CD14-positive monocyte (primary cell): ENCODE measurements at regions not wholly inside any gene's neighbourhood (a gene's known extent, or its start where the extent isn't known, plus 50 kb on each side); places are given as distances from the start of the nearest gene placed in this dataset.
A peak's percentile ranks its signal among the peaks of the same experiment; 100 is the strongest.

Experiments used
- DNase-seq, 3 donors: peaks; one replicate each; pipeline ENCODE4 v3.0.0-alpha.2; 2011 to 2022
- H2AFZ ChIP-seq: 2 replicates; pipeline ENCODE4 v1.6.0; 2012; ENCODE audit warnings: mild to moderate bottlenecking, low read depth, low read length, inconsistent platforms; ENCODE audit not compliant: insufficient read depth, poor library complexity, severe bottlenecking
- H3K27ac ChIP-seq, 2 donors: 1 replicate in 1 of 2; 2 replicates in 1 of 2; pipeline ENCODE4 v1.5.1; 2012 to 2013; ENCODE audit warnings: low read length in 2 of 2, control low read depth in 1 of 2, inconsistent platforms in 1 of 2, low read depth in 1 of 2, mild to moderate bottlenecking in 1 of 2
- H3K27me3 ChIP-seq, 2 donors: one replicate each; pipeline versions ENCODE4 v1.6.0 to v1.6.1; 2011 to 2013; ENCODE audit warnings: low read length in 2 of 2; ENCODE audit not compliant: control insufficient read depth in 2 of 2, insufficient read depth in 2 of 2
- H3K36me3 ChIP-seq, 2 donors: replicated peaks in 1 of 2; 1 replicate in 1 of 2; 2 replicates in 1 of 2; pipeline versions ENCODE4 v1.5.1 to v1.6.1; 2012 to 2013; ENCODE audit warnings: low read length in 2 of 2, control low read depth in 1 of 2, inconsistent platforms in 1 of 2, mild to moderate bottlenecking in 1 of 2; ENCODE audit not compliant: insufficient read depth in 2 of 2, control insufficient read depth in 1 of 2
- H3K4me1 ChIP-seq, 2 donors: 1 replicate in 1 of 2; 2 replicates in 1 of 2; pipeline versions ENCODE4 v1.5.1 to v1.6.1; 2012 to 2013; ENCODE audit warnings: low read length in 2 of 2, control low read depth in 1 of 2, inconsistent platforms in 1 of 2, mild to moderate bottlenecking in 1 of 2, moderate library complexity in 1 of 2; ENCODE audit not compliant: insufficient read depth in 2 of 2, control insufficient read depth in 1 of 2
- H3K4me2 ChIP-seq: replicated peaks from 2 replicates; pipeline ENCODE3; 2012; ENCODE audit warnings: low read length, moderate library complexity, mild to moderate bottlenecking; ENCODE audit not compliant: poor library complexity, severe bottlenecking; ENCODE audit errors: extremely low read depth
- H3K4me3 ChIP-seq, 3 experiments: fragments of 200-600 bp in 1 of 3; sonication (generic) in 1 of 3; replicated peaks in 1 of 3; 1 replicate in 2 of 3; 2 replicates in 1 of 3; pipeline ENCODE4 v1.5.1; 2011 to 2013; ENCODE audit warnings: low read length in 3 of 3, mild to moderate bottlenecking in 3 of 3, control low read depth in 2 of 3, low read depth in 2 of 3, inconsistent platforms in 1 of 3, moderate library complexity in 1 of 3
- H3K79me2 ChIP-seq: 2 replicates; pipeline ENCODE4 v1.6.0; 2012; ENCODE audit warnings: mild to moderate bottlenecking, control low read depth, inconsistent platforms, low read length, moderate library complexity; ENCODE audit not compliant: insufficient read depth
- H3K9ac ChIP-seq: 2 replicates; pipeline ENCODE4 v1.6.0; 2017; ENCODE audit warnings: low read length, mild to moderate bottlenecking; ENCODE audit not compliant: insufficient read depth, poor library complexity, severe bottlenecking
- H3K9me3 ChIP-seq, 2 donors: replicated peaks in 1 of 2; 1 replicate in 1 of 2; 2 replicates in 1 of 2; pipeline versions ENCODE4 v1.5.1 to v1.6.1; 2012 to 2013; ENCODE audit warnings: low read length in 2 of 2, control low read depth in 1 of 2; ENCODE audit not compliant: control insufficient read depth in 1 of 2, insufficient read depth in 1 of 2
- H4K20me1 ChIP-seq: 2 replicates; pipeline ENCODE4 v1.6.0; 2012; ENCODE audit warnings: mild to moderate bottlenecking, low read length, control low read depth, moderate library complexity; ENCODE audit not compliant: insufficient read depth
- H3K27ac Mint-ChIP-seq, 7 donors: one replicate each; pipeline ENCODE4 v1.8.0; 2020; ENCODE audit warnings: mild to moderate bottlenecking in 7 of 7, mixed read lengths in 7 of 7, moderate library complexity in 6 of 7, inconsistent platforms in 2 of 7
- H3K27me3 Mint-ChIP-seq, 3 donors: one replicate each; pipeline ENCODE4 v1.8.0; 2021 to 2022; ENCODE audit warnings: low read depth in 3 of 3, mild to moderate bottlenecking in 3 of 3, mixed read lengths in 3 of 3, moderate library complexity in 3 of 3, inconsistent platforms in 1 of 3
- H3K36me3 Mint-ChIP-seq, 2 donors: one replicate each; pipeline ENCODE4 v1.8.0; 2020; ENCODE audit warnings: mixed read lengths in 2 of 2, inconsistent platforms in 1 of 2, mild to moderate bottlenecking in 1 of 2
- H3K4me1 Mint-ChIP-seq: one replicate; pipeline ENCODE4 v1.8.0; 2020; ENCODE audit warnings: mild to moderate bottlenecking, mixed read lengths
- H3K4me3 Mint-ChIP-seq, 2 donors: one replicate each; pipeline ENCODE4 v1.8.0; 2020; ENCODE audit warnings: mild to moderate bottlenecking in 2 of 2, mixed read lengths in 2 of 2, moderate library complexity in 1 of 2
- H3K9me3 Mint-ChIP-seq, 7 donors: one replicate each; pipeline ENCODE4 v1.8.0; 2020 to 2022; ENCODE audit warnings: mixed read lengths in 7 of 7, mild to moderate bottlenecking in 6 of 7, moderate library complexity in 6 of 7, inconsistent platforms in 2 of 7
- CTCF ChIP-seq: fragments of 200-600 bp; IDR thresholded peaks from one replicate; pipeline ENCODE4 v1.8.0; 2022; ENCODE audit warnings: antibody characterized with exemption, mild to moderate bottlenecking
- WGBS: methylation state at CpG from one replicate; pipeline ENCODE4 v1.1.5; 2013; ENCODE audit warnings: missing lambda C conversion rate; ENCODE audit not compliant: insufficient coverage; 5-methylcytosine and 5-hydroxymethylcytosine counted together
- intact Hi-C, 2 donors: fragments of 100-400 bp; cut with micrococcal nuclease; formaldehyde crosslinking; loops; one replicate each; pipeline versions ENCODE4 v1.15.0 to v1.15.1; 2023

- no peaks in the 10 kb centered on the region for H3K36me3 ChIP-seq
- H3K27ac Mint-ChIP-seq, result no peak overlapping the region
- H3K4me3 ChIP-seq, result no peak overlapping the region
- H3K4me3 Mint-ChIP-seq, result no peak overlapping the region
- no peak overlapping the region for H3K9ac ChIP-seq
- no peak for TF ChIP-seq CTCF
- DNase-seq, result no peak
- H3K27me3 Mint-ChIP-seq, result peaks cover 0 to 4% (median 0%) of the 10 kb centered on the region in 3 donors
- H3K4me1 ChIP-seq, result peaks cover 13 to 17% of the 10 kb centered on the region in 2 donors
- H4K20me1 ChIP-seq, result no peaks in the 10 kb centered on the region
- H3K4me1 Mint-ChIP-seq, result peaks cover 36% of the 10 kb centered on the region
- intact Hi-C loops, result no loop called here
- peaks cover 0 to 2% (median 0%) of the 10 kb centered on the region in 7 donors for H3K9me3 Mint-ChIP-seq
- no peak overlapping the region for H3K4me2 ChIP-seq
- H3K9me3 ChIP-seq, result no peaks in the 10 kb centered on the region
- no peaks in the 10 kb centered on the region for H3K36me3 Mint-ChIP-seq
- H2AFZ ChIP-seq, result no peak overlapping the region
- no peaks in the 10 kb centered on the region for H3K27me3 ChIP-seq
- H3K79me2 ChIP-seq, result no peaks in the 10 kb centered on the region
- H3K27ac ChIP-seq, result no peak overlapping the region
Observed at GRCh38 chr5:67974054-67974453, 241.5 kb upstream of the PIK3R1 start.

- H3K4me1 Mint-ChIP-seq, result peaks cover 27% of the 10 kb centered on the region
- H3K27ac Mint-ChIP-seq, result peak overlapping the region in 4 of 7 donors; percentile 14 to 72 (median 28)
- H3K9ac ChIP-seq, result no peak overlapping the region
- H4K20me1 ChIP-seq, result no peaks in the 10 kb centered on the region
- no peak overlapping the region for H3K27ac ChIP-seq
- H3K27me3 Mint-ChIP-seq, result peaks cover 0 to 2% (median 0%) of the 10 kb centered on the region in 3 donors
- WGBS, result no CpG with 5 or more reads among the region's 5 CpGs
- no peaks in the 10 kb centered on the region for H3K36me3 Mint-ChIP-seq
- peaks cover 0 to 2% (median 0%) of the 10 kb centered on the region in 7 donors for H3K9me3 Mint-ChIP-seq
- intact Hi-C loops, result no loop called here
- no peak overlapping the region for H3K4me3 ChIP-seq
- no peaks in the 10 kb centered on the region for H3K79me2 ChIP-seq
- no peaks in the 10 kb centered on the region for H3K27me3 ChIP-seq
- H2AFZ ChIP-seq, result no peak overlapping the region
- H3K4me3 Mint-ChIP-seq, result no peak overlapping the region
- H3K4me2 ChIP-seq, result no peak overlapping the region
- H3K36me3 ChIP-seq, result no peaks in the 10 kb centered on the region
- no peak for TF ChIP-seq CTCF
- peak in 2 of 3 donors; percentile 27 to 39 for DNase-seq
- peaks cover 10 to 11% of the 10 kb centered on the region in 2 donors for H3K4me1 ChIP-seq
- no peaks in the 10 kb centered on the region for H3K9me3 ChIP-seq
Observed at GRCh38 chr5:67971971-67972821, 243.4 kb upstream of the PIK3R1 start.
